DND-41 (cell line): ENCODE measurements at regions not wholly inside any gene's neighbourhood (a gene's known extent, or its start where the extent isn't known, plus 50 kb on each side); places are given as distances from the start of the nearest gene placed in this dataset.

Experiments used
- ATAC-seq: fragments of 200-7000 bp; cut with Tn5 transposase; 3 replicates; pipeline ENCODE4 v1.9.1; 2021; ENCODE audit warnings: low read depth; ENCODE audit not compliant: insufficient read depth
- DNase-seq: peaks from one replicate; pipeline ENCODE4 v3.0.0-alpha.2; 2020
- H2AFZ ChIP-seq: 2 replicates; pipeline ENCODE4 v1.6.0; 2012; ENCODE audit warnings: low read depth, low read length
- H3K27ac ChIP-seq: 2 replicates; pipeline ENCODE4 v1.5.1; 2012; ENCODE audit warnings: low read length, inconsistent platforms
- H3K27me3 ChIP-seq: fragments of 200-600 bp; sonication (generic); 2 replicates; pipeline ENCODE4 v1.6.0; 2012; ENCODE audit warnings: low read length, mild to moderate bottlenecking, inconsistent platforms; ENCODE audit not compliant: insufficient read depth, poor library complexity
- H3K36me3 ChIP-seq: 2 replicates; pipeline ENCODE4 v1.5.1; 2012; ENCODE audit warnings: low read length, inconsistent platforms; ENCODE audit not compliant: insufficient read depth
- H3K4me1 ChIP-seq: 2 replicates; pipeline ENCODE4 v1.5.1; 2012; ENCODE audit warnings: mild to moderate bottlenecking, low read length; ENCODE audit not compliant: insufficient read depth
- H3K4me2 ChIP-seq: 2 replicates; pipeline ENCODE4 v1.6.0; 2012; ENCODE audit warnings: mild to moderate bottlenecking, moderate library complexity, low read length, inconsistent platforms; ENCODE audit not compliant: insufficient read depth
- H3K4me3 ChIP-seq, 2 experiments: fragments of 200-600 bp in 1 of 2; shearing (Covaris generic) in 1 of 2; 2 replicates each; pipeline ENCODE4 v1.5.1; 2012 to 2016; ENCODE audit warnings: inconsistent platforms in 2 of 2, low read length in 2 of 2, mild to moderate bottlenecking in 2 of 2, low read depth in 1 of 2, moderate library complexity in 1 of 2
- H3K79me2 ChIP-seq: 2 replicates; pipeline ENCODE4 v1.6.0; 2012; ENCODE audit warnings: low read length, inconsistent platforms; ENCODE audit not compliant: insufficient read depth
- H3K9ac ChIP-seq: 2 replicates; pipeline ENCODE4 v1.6.0; 2012; ENCODE audit warnings: low read depth, mild to moderate bottlenecking, inconsistent platforms, low read length, moderate library complexity
- H3K9me3 ChIP-seq: 2 replicates; pipeline ENCODE4 v1.5.1; 2012; ENCODE audit warnings: low read length, moderate library complexity, mild to moderate bottlenecking, inconsistent platforms; ENCODE audit not compliant: insufficient read depth, severe bottlenecking
- H4K20me1 ChIP-seq: 2 replicates; pipeline ENCODE4 v1.6.0; 2012; ENCODE audit warnings: low read length; ENCODE audit not compliant: insufficient read depth
- CTCF ChIP-seq: IDR thresholded peaks from 2 replicates; pipeline ENCODE4 v1.5.1; 2012; ENCODE audit warnings: borderline replicate concordance, low read length, moderate library complexity, mild to moderate bottlenecking; ENCODE audit not compliant: poor library complexity, severe bottlenecking; ENCODE audit errors: extremely low read depth
- EZH2 ChIP-seq: IDR thresholded peaks from 3 replicates; pipeline ENCODE4 v1.6.1; 2012; ENCODE audit warnings: borderline replicate concordance, low read depth, mild to moderate bottlenecking, moderate library complexity, low read length, inconsistent platforms; ENCODE audit not compliant: severe bottlenecking

- Histone ChIP-seq H3K4me2 (no peak overlapping the region), H3K4me1 (no peaks in the 10 kb centered on the region), H3K27me3 (no peaks in the 10 kb centered on the region), H3K27ac (no peak overlapping the region), H3K4me3 (no peak overlapping the region), H2AFZ (no peak overlapping the region), H3K79me2 (no peaks in the 10 kb centered on the region), H4K20me1 (no peaks in the 10 kb centered on the region), H3K36me3 (no peaks in the 10 kb centered on the region), H3K9ac (no peak overlapping the region), H3K9me3 (no peaks in the 10 kb centered on the region)
- DNase-seq (no peak), ATAC-seq (no peak)
- TF ChIP-seq EZH2 (no peak), CTCF (no peak)
Observed at GRCh38 chr1:56423716-56424115, 155.6 kb downstream of the PLPP3 start.

GRCh38 chr1:56418151-56418631 lies 161.2 kb downstream of the PLPP3 start:
- Histone ChIP-seq H3K9me3 (no peaks in the 10 kb centered on the region), H3K4me2 (no peak overlapping the region), H3K4me3 (no peak overlapping the region), H3K27me3 (no peaks in the 10 kb centered on the region), H2AFZ (no peak overlapping the region), H3K79me2 (no peaks in the 10 kb centered on the region), H3K9ac (no peak overlapping the region), H3K27ac (no peak overlapping the region), H3K36me3 (no peaks in the 10 kb centered on the region), H4K20me1 (no peaks in the 10 kb centered on the region), H3K4me1 (no peaks in the 10 kb centered on the region)
- ATAC-seq (no peak), DNase-seq (no peak)
- TF ChIP-seq EZH2 = no peak
- no peak for TF ChIP-seq CTCF

- no peak overlapping the region for H3K4me2 ChIP-seq
- no peaks in the 10 kb centered on the region for H3K9me3 ChIP-seq
- no peaks in the 10 kb centered on the region for H3K36me3 ChIP-seq
- DNase-seq (no peak), ATAC-seq (no peak)
- no peak overlapping the region for H3K9ac ChIP-seq
- no peaks in the 10 kb centered on the region for H4K20me1 ChIP-seq
- no peaks in the 10 kb centered on the region for H3K79me2 ChIP-seq
- no peak overlapping the region for H3K4me3 ChIP-seq
- H2AFZ ChIP-seq = no peak overlapping the region; the same call in none of the 2 replicates
- no peaks in the 10 kb centered on the region for H3K27me3 ChIP-seq
- no peaks in the 10 kb centered on the region for H3K4me1 ChIP-seq
- no peak overlapping the region for H3K27ac ChIP-seq
- TF ChIP-seq CTCF (no peak), EZH2 (no peak)
Observed at GRCh38 chr1:56417646-56418045, 161.7 kb downstream of the PLPP3 start.

GRCh38 chr1:56416495-56416894 lies 162.9 kb downstream of the PLPP3 start:
- Histone ChIP-seq H3K4me1 (no peaks in the 10 kb centered on the region), H3K4me2 (no peak overlapping the region), H3K9ac (no peak overlapping the region), H3K79me2 (no peaks in the 10 kb centered on the region), H3K27ac (no peak overlapping the region), H3K36me3 (no peaks in the 10 kb centered on the region), H3K27me3 (no peaks in the 10 kb centered on the region), H3K9me3 (no peaks in the 10 kb centered on the region), H3K4me3 (no peak overlapping the region), H4K20me1 (no peaks in the 10 kb centered on the region), H2AFZ (no peak overlapping the region)
- no peak for DNase-seq
- no peak for TF ChIP-seq EZH2
- no peak for TF ChIP-seq CTCF
- no peak for ATAC-seq
